HL-60/S4 treated with phorbol 12-myristate 13-acetate at 8.2 ng/mL for 4 days and 3 days (cell line): ENCODE measurements at regions not wholly inside any gene's neighbourhood (a gene's known extent, or its start where the extent isn't known, plus 50 kb on each side); places are given as distances from the start of the nearest gene placed in this dataset.

Experiments
- in situ Hi-C: fragments of 300-500 bp; cut with MboI; formaldehyde crosslinking; loops from 2 replicates; pipeline ENCODE4 v1.15.0; 2022; ENCODE audit warnings: low sequenced_read_pairs

DNA sequence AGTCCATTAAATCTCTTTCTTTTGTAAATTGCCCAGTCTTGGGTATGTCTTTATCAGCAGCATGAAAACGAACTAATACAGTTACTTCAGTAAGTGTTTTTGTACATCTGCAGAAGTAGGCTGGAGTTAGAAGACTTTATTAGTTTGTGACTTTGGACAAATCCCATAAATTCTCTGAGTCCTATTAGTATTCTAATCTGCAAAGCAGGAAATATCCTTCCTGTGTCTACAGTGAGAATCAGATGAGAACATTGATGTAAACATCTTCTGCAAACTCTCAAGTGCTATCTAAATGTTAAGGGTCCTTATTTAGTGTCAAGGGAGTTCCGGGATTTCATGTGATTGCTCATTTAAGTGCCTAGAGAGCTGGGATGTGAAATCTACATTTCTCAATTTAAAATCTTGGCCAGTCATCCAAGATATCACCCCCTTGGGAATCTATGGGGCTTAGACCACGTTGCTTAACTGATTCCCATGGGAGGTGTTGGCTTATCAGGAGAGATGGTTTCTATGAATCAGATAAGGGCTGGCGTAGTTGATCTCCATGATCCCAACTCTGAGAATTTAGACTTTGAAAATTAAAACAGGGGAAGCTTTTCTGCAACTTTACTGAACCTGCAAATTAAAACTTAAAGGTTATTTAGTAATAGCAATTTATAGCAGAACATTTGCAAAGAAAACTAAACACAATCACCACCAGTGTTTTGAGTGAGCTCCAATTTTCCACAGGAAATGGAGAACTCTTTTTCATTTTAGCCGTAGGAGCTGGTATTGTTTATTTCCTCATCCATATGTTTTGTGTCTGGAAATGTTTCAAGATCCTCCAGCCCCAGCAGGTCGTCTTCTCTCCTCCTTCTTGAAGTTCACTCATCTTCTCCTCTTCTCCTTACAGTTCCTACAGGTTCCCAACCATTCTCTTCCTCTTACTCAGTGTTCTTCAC, 241.6 kb upstream of the CD180 start:
- in situ Hi-C loops: no loop called here

DNA sequence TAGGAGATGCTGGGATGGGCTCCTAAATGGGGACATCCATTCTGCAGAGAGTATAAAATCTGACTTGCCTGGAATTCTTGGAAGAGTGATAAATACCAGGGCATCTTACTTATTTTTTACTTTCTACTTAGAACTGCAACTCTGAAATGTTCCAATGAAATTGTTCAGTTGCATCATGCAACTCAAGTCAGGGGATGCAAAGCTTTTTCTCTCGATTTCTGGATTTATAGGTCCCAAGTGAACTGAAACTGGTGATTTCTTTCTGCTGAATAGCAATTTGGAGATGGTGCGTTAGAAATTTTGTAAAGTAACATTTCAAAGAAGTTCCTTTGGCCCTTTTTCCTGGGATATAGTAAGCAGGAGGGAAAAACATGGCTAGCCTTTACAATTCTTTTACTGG, 238.4 kb upstream of the CD180 start:
- in situ Hi-C loops: no loop called here

DNA sequence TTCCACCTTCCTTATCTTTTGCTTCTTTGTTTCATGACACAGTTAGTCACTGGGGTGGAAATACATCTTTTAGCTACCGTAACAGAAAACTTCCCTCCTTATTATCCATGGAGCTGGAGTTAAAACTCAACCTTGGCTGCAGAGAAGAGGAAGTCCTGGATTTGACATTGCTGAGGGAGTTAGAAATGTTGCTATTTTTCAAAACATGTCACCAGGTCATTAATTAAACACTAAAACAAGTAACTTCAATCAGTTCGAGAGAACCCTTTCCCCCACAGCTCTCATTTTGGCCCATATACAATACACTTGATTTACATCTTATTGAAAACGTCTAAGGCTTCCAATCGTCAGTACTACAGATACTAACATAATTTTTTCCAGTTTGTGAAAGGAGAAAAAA, 237.9 kb upstream of the CD180 start:
- in situ Hi-C loops: no loop called here

DNA sequence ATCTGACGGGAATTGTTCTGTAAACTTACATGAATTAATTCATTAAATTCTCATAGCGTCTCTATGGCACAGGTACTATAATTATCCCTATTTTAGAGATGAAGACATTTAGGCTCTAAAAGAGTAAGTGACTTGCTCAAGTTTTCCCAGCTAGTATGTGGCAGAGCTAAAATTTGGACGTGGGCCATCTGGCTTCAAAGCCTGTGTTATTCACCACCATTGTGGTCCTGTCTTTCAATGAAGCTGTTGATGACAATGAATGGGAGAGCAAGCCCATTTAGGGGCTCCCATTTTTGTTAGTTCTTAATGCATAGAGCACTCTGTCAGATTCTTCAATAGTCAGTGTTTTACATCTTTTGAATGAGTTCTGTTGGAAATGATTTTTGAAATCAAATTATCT, 236.0 kb upstream of the CD180 start:
- in situ Hi-C loops: no loop called here

DNA sequence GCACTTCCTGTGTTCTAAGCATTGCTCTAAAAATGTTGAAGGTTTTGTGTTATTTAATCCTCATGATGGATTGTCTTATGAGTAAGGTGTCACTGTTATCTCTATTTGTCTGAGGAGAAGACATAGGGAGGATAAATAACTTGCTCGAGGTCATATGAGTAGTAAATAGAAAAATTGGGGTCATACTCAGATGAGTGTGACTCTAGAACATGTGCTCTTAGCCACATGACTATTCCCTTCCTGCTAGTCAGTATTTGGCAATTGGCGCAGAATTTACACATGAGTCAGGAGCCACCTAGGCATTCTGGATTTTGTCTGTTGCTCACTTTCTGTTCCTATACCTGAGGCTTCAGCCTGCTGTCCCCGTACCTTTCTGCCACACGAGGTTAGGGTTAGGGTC, 234.6 kb upstream of the CD180 start:
- in situ Hi-C loops: no loop called here

DNA sequence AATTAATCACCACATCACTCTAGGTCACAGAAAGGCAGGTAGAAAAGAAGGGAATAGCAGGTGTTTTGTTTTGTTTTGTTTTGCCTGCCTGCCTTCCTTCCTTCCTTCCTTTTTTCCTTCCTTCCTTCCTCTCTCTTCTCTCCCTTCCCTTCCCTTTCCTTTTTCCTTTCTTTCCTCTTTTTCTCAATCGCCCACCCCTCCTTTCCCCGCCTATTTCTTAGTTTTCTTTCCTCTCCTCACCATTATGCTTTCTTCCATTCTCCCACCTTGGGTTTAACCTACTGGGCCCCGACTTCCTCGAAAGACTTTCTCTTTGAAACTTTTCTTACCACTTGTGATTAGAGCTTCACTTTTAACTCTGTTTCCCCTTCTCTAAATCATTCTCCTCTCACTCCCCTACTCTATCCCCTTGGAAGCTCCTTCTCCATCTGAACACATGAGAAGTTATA, 231.3 kb upstream of the CD180 start:
- in situ Hi-C loops: no loop called here

DNA sequence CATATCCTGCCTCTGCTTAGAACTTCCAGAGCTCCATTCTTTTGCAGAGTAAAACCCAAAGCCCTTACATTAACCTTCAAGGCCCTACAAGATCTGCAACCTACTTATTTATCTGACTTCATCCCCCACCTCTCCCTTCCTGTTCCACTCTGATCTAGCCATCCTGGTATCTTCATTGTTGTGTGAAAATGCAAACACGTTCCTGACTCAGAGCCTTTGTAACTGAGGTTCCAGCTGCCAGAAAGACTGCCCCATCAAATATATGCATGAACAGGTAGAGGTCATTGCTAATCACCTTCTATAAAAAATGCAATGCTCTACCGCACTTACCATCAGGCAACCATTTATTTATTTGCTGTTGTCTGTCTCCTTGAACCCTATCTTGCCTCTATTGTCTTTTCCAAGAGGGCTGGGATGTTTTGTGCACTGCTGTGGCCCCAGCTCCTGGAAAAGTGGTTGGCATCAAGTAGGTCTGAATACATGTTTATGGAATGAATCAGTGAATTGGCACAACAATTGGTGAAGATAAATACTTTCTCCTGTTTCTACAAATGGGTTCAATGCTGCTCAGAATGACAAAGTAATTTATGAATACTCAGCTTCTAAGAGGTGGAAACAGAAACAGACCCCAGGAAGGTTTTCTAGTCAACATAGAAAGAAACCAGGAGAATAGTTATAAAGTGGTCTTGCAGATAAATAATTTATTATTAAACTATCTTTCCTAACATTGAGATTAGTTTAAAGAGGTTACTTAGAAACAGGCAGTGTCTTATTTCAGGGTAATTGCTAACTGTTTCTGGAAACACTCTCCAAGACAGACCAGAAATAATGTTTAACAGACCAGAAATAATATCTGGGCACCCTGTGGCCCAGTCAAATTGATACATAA, 230.6 kb upstream of the CD180 start:
- in situ Hi-C loops: no loop called here

DNA sequence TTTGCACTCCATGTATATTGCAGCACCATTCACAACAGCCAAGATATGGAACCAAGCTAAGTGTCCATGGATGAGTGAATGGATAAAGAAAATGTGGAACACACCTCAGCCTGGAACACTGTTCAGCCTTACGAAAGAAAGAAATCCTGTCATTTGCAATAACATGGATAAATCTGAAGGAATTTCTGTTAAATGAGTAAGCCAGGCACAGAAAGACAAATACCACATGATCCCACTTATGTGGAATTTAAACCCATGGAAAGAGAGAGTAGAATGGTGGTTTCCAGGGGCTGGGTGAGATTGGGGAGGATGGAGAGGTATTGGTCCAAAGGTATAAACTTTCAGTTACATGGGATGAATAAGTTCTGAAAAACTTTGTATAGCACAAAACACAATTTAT, 228.9 kb upstream of the CD180 start:
- in situ Hi-C loops: no loop called here

DNA sequence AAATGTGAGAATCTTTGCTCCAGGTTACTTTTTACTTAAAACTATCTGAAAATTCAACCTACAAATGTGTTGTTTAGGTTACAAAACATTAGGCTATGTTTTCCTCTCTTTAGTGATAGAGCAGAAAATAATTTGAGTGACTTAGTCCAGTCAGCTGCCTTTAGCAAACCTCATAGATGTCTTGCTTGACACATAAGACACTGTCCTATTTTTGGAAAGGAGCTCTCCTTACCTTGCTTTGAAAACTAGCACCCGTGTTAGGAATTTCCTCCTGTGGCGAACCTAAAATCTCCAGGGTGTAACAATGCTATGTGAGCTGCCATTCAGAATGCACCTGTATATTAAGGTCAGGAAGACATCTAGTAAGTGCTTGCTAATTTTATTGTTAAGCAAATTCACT, 221.2 kb upstream of the CD180 start:
- in situ Hi-C loops: no loop called here

DNA sequence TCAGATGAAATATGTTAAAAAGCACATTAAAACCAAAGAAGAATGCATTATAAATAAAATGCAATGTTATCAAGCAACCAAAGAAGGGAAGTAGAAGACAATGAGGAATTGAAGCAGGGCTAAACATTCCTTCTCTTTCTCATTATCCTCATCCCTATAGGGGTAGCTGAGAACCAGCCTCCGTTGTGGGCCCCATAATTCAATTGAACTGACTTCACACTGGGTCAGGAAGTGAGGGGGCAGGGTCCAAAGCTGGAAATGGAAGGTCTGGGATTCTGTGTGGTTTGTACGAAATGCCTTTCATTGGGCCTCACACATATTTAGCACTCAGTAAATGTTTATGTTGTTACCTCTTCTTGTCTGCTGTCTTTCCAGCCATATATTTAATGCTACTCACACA, 220.4 kb upstream of the CD180 start:
- in situ Hi-C loops: no loop called here

DNA sequence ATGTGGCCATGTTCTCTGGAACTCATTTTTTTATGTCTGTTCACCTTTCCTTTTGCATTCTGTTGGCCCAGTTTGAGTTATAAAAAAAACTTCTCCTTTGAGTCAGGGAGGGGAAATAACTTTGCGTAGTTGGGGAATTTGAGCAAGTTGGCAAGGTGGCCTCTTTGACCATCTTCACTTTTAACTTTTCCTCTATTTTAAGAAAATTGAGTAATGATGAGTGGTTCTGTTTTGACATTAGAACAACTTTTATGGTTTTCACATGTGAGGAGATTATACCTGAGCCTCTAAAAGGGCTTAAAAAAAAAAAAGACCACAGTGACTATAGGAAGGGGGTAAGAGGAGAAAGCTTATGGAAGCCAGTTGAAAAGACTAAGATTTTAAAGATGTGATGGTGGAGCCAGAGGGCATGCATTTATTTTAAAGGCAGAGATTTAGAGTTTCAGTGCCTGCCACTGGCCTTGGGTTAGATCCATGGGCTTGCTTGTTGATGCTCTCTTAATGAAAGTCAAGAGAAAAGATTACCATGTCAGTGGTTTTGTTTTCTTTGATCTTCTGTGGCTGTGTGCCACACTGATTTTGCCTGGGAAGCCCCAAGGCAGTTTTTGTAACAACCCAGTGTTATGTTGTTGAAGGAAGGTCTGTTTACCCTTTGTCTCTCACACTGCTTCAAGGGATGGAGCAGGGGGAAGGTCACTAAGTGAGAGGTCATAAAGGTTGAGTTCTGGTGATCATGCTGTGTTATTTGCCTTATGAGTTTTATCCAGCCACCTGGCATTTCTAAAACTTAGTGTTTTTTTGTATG, 219.7 kb upstream of the CD180 start:
- in situ Hi-C loops: no loop called here

DNA sequence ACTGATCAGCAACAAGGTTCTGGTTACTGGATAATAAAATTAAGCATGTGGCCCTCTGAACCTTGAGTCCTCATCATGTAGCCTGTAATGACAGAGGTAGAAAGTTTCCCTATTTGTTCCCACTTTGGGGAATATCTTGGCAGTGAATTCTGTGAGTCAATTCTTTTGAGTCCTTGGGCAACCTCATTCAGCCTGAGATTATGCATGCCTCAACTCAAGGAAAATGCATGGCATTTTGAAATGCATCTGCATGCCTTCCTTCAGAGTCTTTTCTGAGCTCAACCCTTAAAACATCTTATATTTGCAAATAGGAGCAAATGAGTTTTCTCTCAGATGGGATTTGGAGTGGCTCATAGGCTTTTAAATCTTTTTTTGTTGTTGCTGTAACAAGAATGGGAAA, 218.1 kb upstream of the CD180 start:
- in situ Hi-C loops: no loop called here

DNA sequence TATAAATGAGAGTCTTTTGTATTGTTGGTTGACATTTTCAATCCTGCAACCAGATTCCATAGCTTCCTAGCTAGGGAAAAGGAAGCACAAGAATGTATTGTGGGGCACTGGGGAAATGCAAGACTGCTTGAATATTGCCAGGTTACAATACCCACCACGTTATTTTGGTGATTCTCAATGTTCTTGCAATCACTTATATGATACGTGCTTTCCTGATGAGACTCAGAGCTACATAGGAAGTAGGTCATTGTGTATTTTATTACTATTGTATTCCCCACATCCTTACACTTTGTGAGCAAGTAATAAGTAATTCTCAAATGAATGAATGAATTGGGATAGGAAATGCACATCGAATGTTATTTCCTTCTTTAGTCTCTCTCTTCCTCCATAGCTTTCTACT, 217.1 kb upstream of the CD180 start:
- in situ Hi-C loops: no loop called here

DNA sequence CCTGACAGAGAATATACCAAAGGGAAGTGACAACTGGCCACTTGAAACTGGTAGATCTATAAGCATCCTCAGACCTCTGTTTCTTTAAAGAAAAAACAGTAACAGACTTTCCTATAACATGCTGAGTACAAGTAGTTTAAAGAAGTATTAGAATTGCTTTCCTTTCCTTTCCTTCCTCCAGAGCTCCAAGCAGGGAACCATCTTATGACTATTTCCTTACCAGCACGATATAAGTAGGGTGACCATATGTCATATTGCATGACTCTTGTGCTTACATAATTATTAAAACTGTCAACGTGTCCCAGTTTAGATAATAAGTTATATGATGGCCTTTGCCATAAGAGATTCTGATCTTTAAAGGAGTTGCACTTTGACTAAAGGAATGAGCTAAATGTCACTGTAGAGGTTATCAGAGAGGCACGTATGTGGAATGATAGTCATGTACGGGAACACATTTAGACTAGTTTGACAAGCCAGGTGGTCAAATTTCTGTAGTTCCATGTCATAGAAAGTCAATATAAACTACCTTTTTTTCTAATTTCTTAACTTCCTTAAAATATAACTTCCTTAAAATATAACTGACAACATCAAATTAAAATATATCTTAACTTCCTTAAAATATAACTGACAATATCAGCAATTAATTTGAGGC, 212.7 kb upstream of the CD180 start:
- in situ Hi-C loops: no loop called here

DNA sequence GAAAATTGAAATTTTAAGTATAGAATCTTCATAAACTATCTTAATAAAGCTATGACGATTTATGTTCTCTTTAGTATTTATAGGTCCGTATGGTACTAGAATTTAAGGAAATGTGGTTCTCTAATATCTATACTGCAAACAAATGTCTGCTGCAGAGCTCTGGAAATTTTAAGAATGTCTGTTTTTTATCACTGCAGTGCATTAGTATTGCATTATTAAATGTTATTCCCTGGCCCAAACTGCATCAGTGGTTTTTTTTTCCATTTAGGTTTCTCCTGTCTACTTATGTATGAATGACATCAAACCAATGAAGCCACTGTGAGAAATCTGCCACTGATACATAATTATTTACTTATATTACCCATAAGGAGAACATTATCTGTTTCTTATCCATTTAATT, 211.4 kb upstream of the CD180 start:
- in situ Hi-C loops: no loop called here

DNA sequence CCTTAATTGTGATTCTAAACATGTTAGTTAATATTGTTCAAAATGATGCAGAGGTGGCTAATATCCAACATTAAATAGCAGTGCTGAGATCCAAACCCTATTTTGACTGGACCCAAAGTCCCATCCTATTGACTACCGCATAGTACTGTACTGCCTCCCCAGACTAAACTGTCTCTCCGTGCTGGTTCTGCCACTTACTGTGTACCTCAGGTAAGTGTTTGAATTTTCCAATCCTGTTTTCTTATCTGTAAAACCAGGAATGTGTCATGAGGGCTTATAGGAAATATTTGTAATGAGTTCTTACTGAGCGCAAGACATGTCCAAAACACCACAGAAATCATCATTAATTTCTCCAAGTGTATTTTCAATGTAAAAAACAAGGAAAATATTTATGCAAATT, 209.2 kb upstream of the CD180 start:
- in situ Hi-C loops: no loop called here

DNA sequence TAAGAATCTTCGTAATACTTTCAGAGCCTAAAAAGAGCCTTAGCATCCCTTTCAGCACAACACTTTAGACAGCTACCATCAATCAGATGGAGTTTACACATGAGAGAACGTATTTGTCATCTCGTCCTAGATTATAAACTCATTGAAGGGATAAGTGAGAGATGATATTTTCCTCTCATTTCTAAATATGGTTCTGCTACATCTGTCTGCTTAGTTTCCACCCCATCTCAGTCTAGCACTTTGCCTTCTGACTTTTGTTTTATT, 208.4 kb upstream of the CD180 start:
- in situ Hi-C loops: no loop called here

DNA sequence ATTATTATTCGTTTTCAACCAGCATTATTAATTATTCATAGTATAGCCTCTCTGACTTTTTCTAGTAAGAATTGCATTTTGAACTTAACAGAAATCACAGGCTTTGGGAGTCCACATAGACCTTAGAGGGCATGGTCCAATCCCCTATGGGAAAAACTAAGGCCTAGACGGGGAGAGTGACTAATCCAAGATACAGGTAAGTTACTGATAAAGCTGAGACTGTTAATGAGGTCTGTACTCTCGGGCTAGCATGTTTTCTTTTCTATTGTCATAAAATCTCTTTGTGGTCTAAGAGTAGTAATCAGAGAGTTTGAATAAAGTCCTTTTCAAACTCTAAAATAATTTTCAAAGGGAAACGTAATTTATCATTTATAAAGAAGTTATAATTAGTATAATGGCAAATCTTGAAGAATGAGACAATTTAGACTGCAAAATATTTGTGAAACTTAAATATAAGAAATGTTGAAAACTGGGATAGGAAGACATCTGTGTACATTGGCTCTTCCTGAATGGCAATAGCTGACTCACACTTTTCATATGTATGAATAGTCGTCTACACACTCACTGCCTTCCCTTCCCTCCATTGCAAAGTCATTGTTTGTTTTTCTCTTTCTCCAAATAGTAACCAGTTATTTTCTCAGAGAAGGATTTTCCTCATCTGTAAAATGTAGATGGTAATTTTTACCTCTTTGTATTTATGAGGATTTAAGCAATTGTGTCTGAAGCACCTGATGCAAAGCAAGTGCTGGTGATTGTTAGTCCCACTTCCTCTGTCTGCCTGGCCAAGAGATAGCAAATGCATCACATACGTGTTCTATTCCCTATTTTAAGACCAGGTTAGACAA, 207.9 kb upstream of the CD180 start:
- in situ Hi-C loops: no loop called here

DNA sequence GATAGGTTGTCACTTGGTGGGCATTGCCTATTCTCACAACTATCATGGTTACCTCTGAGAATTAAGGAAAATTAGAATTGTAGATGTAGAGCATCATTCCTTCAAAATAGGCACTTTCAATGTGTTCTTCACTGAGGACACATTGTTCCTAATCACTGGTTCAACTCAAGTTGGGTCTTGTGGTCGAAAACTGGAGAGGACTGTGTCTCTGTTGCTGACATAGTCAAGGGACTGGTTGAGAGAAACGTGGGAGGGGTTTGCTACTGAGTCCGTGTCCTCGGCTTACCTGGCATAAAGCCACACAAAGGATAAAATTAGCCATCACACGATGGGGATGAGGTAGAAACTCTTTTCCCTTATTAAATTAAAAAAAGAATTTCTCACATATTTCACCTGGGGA, 205.9 kb upstream of the CD180 start:
- in situ Hi-C loops: no loop called here

DNA sequence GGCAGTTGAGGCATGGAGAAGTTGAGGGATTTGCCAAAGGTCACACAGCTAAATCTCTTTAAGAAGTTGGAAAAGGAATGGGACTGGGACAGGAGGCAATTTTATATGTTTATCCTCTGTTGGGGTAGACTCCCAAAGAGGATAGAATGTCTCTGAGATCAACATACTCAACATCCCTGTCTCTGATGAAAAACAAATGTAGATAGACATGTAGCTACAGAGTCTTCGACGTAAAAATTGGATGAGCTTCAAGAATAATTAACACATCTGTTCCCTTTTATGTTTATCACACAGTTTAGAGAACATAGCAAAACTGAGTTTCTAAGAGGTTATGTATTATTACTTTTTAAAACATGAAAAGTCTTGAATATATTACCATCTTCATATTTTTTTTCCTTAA, 204.6 kb upstream of the CD180 start:
- in situ Hi-C loops: no loop called here
